ENCODE measurements at regions not wholly inside any gene's neighbourhood (a gene's known extent, or its start where the extent isn't known, plus 50 kb on each side); places are given as distances from the start of the nearest gene placed in this dataset.

DNA sequence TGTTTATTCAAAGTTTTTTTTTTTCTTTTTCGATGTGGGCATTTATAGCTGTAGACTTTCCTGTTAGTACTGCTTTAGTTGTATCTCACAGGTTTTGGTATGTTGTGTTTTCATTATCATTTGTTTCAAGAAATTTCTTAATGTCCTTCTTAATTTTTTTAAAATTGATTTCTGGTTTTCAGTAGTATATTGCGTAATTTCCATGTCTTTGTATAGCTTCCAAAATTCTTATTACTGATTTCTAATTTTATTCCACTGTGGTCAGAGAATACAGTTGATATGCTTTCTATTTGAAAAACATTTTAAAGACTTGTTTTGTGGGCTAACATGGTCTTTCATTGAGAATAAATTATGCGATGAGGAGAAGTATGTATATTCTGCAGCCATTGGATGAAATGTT is 463.2 kb upstream of the B3GALT2 start:
- ATAC-seq (replicated peaks; ENCODE audit: extremely low read depth, poor library complexity, severe bottlenecking) (no peak), DNase-seq (ENCODE audit: low spot score in 2 of 2) (no peak)
- H3K27me3 Mint-ChIP-seq, result no peaks in the 10 kb centered on the region
- H3K4me3 Mint-ChIP-seq, result no peak overlapping the region
- H3K9me3 Mint-ChIP-seq, result peaks cover 21% of the 10 kb centered on the region
- no peak overlapping the region for H3K27ac Mint-ChIP-seq (ENCODE audit: low read depth)
- H3K4me1 Mint-ChIP-seq, result no peaks in the 10 kb centered on the region
- H3K36me3 Mint-ChIP-seq (ENCODE audit: insufficient read depth), result no peaks in the 10 kb centered on the region

DNA sequence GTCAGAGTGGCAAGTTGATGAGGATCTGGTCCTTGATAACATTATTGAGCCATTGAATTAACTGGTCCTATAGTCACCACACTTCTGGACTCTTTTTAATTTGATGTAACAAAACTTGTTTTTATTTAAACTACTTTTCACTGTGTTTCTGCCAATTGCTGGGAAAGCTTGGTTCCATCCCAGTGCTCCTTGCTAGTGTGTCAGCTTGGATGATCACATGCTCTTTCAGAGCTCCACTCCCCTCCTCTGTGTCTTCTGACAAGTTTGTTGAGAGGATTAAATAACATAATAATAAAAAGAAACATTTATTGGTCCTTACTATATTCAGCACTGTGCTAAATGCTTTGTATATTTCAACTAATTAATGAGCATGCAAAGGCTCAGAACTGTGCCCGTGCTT is 448.5 kb upstream of the B3GALT2 start:
- H3K27ac Mint-ChIP-seq (ENCODE audit: low read depth), result no peak overlapping the region

DNA sequence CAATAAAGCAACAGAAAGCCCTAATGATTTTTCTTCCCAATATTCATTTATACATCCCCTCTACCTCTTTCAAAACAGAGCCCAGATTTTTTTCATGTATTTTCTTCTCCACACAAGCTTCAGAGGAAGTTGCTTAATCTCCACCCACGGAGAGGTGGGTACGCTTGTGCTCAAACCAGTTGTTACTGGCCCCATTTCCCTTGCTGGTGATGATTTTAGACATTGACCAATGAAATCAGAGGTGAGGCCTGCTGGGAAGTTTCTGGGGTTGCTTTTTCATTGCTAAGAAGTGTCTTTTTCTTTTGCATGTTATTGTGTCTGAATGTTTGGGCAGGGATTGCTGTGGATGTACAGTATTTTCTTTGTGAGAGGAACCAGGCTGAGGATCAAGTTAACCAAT is 448.1 kb upstream of the B3GALT2 start:
- ATAC-seq (replicated peaks; ENCODE audit: extremely low read depth, poor library complexity, severe bottlenecking) (no peak), DNase-seq (ENCODE audit: low spot score in 2 of 2) (no peak)
- Mint-ChIP-seq H3K4me3 (no peak overlapping the region), H3K36me3 (ENCODE audit: insufficient read depth) (no peaks in the 10 kb centered on the region), H3K27me3 (no peaks in the 10 kb centered on the region), H3K9me3 (no peaks in the 10 kb centered on the region), H3K27ac (ENCODE audit: low read depth) (no peak overlapping the region), H3K4me1 (peaks cover 7% of the 10 kb centered on the region)

More for the DNA sequence above, 448.5 kb upstream of the B3GALT2 start:
- ATAC-seq (replicated peaks; ENCODE audit: extremely low read depth, poor library complexity, severe bottlenecking), result no peak
- Mint-ChIP-seq H3K27me3 (no peaks in the 10 kb centered on the region), H3K9me3 (no peaks in the 10 kb centered on the region), H3K4me1 (peaks cover 7% of the 10 kb centered on the region), H3K36me3 (ENCODE audit: insufficient read depth) (no peaks in the 10 kb centered on the region), H3K4me3 (no peak overlapping the region)
- DNase-seq (ENCODE audit: low spot score in 2 of 2), result no peak

DNA sequence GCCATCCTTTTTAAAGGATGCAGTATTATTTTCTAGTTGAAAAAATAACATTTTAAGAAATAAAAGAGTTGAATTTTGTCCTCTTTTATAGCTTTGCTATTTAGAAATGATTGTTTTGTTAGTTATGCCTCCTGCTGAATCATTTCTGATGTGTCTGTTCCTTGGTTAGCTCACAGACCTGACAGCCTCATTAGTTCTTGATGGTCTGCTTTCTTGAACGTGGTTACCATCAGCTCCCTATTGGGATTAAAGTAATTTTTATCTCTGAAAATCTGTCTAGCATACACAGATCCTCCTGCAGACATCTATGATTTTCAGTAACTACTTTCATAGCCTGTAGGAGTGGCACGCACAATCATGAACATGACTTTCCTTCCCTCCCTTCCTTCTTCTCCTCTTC is 447.6 kb upstream of the B3GALT2 start:
- Mint-ChIP-seq H3K9me3 (no peaks in the 10 kb centered on the region), H3K36me3 (ENCODE audit: insufficient read depth) (no peaks in the 10 kb centered on the region), H3K4me3 (no peak overlapping the region), H3K27ac (ENCODE audit: low read depth) (no peak overlapping the region), H3K4me1 (peaks cover 7% of the 10 kb centered on the region), H3K27me3 (no peaks in the 10 kb centered on the region)
- DNase-seq (ENCODE audit: low spot score in 2 of 2), result no peak
- no peak for ATAC-seq (replicated peaks; ENCODE audit: extremely low read depth, poor library complexity, severe bottlenecking)

DNA sequence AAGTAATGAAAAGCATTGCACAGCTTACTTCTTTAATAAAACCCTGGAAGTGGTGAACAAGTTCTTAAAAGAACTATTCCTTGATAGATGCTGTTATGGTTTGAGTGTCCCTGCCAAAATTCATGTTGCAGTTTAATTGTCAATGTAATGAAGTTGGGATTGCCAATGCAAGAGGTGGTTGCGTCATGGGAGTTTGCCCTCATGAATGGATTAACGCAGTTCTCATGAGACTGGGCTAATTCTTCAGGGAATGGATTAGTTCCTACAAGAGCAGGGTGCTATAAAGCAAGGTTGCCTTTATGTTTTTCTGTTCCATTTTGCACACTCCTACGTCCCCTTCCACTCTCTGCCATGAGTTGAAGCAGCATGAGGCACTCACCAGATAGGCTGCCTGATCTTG is 446.7 kb upstream of the B3GALT2 start:
- H3K4me3 Mint-ChIP-seq, result no peak overlapping the region
- no peaks in the 10 kb centered on the region for H3K36me3 Mint-ChIP-seq (ENCODE audit: insufficient read depth)
- DNase-seq (ENCODE audit: low spot score in 2 of 2), result no peak
- H3K4me1 Mint-ChIP-seq, result peaks cover 7% of the 10 kb centered on the region
- no peak overlapping the region for H3K27ac Mint-ChIP-seq (ENCODE audit: low read depth)
- H3K27me3 Mint-ChIP-seq, result no peaks in the 10 kb centered on the region
- no peaks in the 10 kb centered on the region for H3K9me3 Mint-ChIP-seq
- ATAC-seq (replicated peaks; ENCODE audit: extremely low read depth, poor library complexity, severe bottlenecking), result no peak

DNA sequence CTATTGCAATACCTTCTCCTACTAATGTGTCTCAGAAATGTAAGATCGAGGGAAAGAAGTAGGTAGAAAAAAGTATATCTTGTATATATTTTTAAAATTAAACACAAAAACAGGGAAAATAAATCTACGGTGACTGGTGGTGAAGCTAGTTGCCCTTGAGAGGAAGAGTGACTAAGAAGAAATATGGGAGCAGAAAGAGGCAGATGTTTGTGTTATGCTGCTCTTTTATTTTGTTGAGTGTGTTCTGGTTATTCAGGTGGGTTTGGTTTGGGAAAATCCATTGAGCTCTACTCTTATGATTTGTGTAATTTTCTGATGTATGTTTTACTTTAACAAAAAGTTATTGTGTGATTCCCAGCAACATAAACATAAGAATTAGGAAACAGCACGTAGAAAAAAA is 444.9 kb upstream of the B3GALT2 start:
- H3K4me3 Mint-ChIP-seq, result no peak overlapping the region
- ATAC-seq (replicated peaks; ENCODE audit: extremely low read depth, poor library complexity, severe bottlenecking) (no peak), DNase-seq (ENCODE audit: low spot score in 2 of 2) (no peak)
- H3K27me3 Mint-ChIP-seq, result no peaks in the 10 kb centered on the region
- no peak overlapping the region for H3K27ac Mint-ChIP-seq (ENCODE audit: low read depth)
- no peaks in the 10 kb centered on the region for H3K36me3 Mint-ChIP-seq (ENCODE audit: insufficient read depth)
- H3K9me3 Mint-ChIP-seq, result no peaks in the 10 kb centered on the region
- peaks cover 7% of the 10 kb centered on the region for H3K4me1 Mint-ChIP-seq

DNA sequence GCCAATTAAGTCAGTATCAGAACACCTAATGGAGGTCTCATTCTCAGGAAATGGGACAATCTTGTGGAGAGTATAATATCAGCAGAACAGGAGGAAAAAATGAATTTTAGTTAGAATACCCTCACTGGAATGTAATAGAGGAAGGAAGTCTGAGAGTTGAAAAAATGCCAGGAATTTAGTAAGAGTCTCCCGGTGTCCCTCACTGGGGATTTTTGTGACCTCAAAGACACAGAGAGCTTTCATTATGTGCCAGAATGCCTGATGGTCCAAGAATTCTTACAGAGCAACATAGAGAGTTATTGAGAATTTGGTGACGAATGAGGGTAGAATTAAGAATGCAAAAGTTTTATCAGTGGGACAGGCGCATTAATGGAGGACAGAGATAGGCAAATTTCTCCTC is 443.5 kb upstream of the B3GALT2 start:
- no peaks in the 10 kb centered on the region for H3K36me3 Mint-ChIP-seq (ENCODE audit: insufficient read depth)
- H3K4me3 Mint-ChIP-seq, result no peak overlapping the region
- ATAC-seq (replicated peaks; ENCODE audit: extremely low read depth, poor library complexity, severe bottlenecking) (no peak), DNase-seq (ENCODE audit: low spot score in 2 of 2) (no peak)
- no peaks in the 10 kb centered on the region for H3K9me3 Mint-ChIP-seq
- H3K27me3 Mint-ChIP-seq, result no peaks in the 10 kb centered on the region
- no peak overlapping the region for H3K27ac Mint-ChIP-seq (ENCODE audit: low read depth)
- peaks cover 7% of the 10 kb centered on the region for H3K4me1 Mint-ChIP-seq

DNA sequence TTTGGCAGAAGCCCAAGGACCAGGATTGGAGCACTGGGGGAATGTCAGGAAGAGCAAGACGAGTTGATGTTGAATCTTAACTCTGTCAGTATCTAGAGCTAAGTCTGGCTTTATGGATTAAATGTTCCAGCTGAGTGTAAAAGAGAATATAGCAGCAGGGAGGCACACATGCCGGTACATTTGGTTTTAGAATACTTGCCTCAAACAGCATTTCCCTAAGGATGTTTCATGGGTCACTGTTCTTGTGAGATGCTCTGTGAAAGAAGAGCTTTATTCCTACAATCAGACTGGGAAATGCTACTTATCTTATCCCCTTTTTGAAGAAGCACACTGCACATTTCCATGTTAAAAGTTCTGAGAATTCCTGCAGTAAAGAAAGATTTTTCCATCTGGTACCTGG is 440.3 kb upstream of the B3GALT2 start:
- no peaks in the 10 kb centered on the region for H3K36me3 Mint-ChIP-seq (ENCODE audit: insufficient read depth)
- no peaks in the 10 kb centered on the region for H3K27me3 Mint-ChIP-seq
- no peak overlapping the region for H3K27ac Mint-ChIP-seq (ENCODE audit: low read depth)
- no peaks in the 10 kb centered on the region for H3K9me3 Mint-ChIP-seq
- ATAC-seq (replicated peaks; ENCODE audit: extremely low read depth, poor library complexity, severe bottlenecking) (no peak), DNase-seq (ENCODE audit: low spot score in 2 of 2) (no peak)
- no peak overlapping the region for H3K4me3 Mint-ChIP-seq
- H3K4me1 Mint-ChIP-seq, result no peaks in the 10 kb centered on the region

DNA sequence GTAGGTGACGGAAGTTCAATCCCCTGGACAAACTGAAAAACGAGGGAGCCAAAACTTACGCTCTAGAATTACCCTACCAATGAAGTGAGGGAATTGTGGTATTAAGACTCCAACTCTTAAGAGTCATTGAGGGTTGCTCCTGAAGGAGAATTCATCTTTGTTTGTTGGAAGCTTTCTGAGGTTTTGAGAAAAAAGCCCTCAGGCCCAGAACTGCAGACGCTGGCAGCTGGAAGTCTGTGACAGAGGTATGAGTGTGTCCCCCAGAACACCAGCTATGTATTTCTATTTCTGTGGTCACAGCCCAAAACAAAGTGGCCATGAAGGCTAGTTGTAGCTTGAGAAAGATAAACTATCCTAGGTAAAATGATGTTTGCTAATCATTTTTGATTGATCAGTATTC is 438.8 kb upstream of the B3GALT2 start:
- no peak overlapping the region for H3K27ac Mint-ChIP-seq (ENCODE audit: low read depth)

DNA sequence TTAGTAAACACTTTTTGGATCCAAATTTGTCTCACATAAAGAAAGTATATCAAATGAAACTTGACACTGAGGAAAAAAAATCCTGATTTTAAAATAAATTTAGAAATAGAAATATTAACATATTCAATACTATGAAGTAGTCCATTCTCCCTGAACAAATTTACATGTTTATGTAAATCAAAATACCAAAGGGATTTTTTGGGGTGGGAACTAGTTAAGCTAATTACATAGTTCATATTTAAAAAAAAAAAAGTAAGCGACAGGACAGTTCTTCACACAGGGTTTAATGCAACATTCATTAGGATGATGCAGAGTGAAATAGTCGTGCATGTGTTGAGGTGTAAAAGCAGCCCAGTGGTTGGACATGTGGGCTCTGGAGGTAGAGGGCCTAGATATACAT is 433.5 kb upstream of the B3GALT2 start:
- Mint-ChIP-seq H3K4me3 (no peak overlapping the region), H3K27ac (ENCODE audit: low read depth) (no peak overlapping the region), H3K4me1 (no peaks in the 10 kb centered on the region), H3K9me3 (no peaks in the 10 kb centered on the region), H3K27me3 (no peaks in the 10 kb centered on the region), H3K36me3 (ENCODE audit: insufficient read depth) (no peaks in the 10 kb centered on the region)
- ATAC-seq (replicated peaks; ENCODE audit: extremely low read depth, poor library complexity, severe bottlenecking) (no peak), DNase-seq (ENCODE audit: low spot score in 2 of 2) (no peak)

More for the DNA sequence above, 438.8 kb upstream of the B3GALT2 start:
- H3K27me3 Mint-ChIP-seq, result no peaks in the 10 kb centered on the region
- DNase-seq (ENCODE audit: low spot score in 2 of 2) (no peak), ATAC-seq (replicated peaks; ENCODE audit: extremely low read depth, poor library complexity, severe bottlenecking) (no peak)
- no peaks in the 10 kb centered on the region for H3K4me1 Mint-ChIP-seq
- no peak overlapping the region for H3K4me3 Mint-ChIP-seq
- no peaks in the 10 kb centered on the region for H3K9me3 Mint-ChIP-seq
- no peaks in the 10 kb centered on the region for H3K36me3 Mint-ChIP-seq (ENCODE audit: insufficient read depth)

DNA sequence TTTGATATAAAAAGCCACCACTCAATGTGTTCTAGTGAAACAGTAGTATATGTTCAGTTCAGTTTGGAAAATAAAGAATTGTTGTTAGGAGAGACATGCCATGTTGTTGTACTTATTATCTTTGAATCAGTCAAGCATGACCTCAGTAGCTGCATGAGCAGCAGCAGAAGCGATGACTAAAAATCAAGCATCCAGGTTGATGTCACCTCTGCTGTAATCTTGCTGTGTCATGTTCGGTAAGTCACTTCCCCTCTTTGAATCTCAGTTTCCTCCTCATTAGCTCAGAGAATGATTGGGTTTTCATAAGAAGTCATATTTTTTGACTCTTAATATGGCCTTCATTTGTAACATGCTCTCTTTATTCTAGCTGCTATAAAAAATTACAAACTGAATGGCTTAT is 428.4 kb upstream of the B3GALT2 start:
- Mint-ChIP-seq H3K36me3 (ENCODE audit: insufficient read depth) (no peaks in the 10 kb centered on the region), H3K4me3 (no peak overlapping the region), H3K9me3 (no peaks in the 10 kb centered on the region), H3K27ac (ENCODE audit: low read depth) (no peak overlapping the region), H3K4me1 (no peaks in the 10 kb centered on the region), H3K27me3 (no peaks in the 10 kb centered on the region)
- DNase-seq (ENCODE audit: low spot score in 2 of 2) (no peak), ATAC-seq (replicated peaks; ENCODE audit: extremely low read depth, poor library complexity, severe bottlenecking) (no peak)

DNA sequence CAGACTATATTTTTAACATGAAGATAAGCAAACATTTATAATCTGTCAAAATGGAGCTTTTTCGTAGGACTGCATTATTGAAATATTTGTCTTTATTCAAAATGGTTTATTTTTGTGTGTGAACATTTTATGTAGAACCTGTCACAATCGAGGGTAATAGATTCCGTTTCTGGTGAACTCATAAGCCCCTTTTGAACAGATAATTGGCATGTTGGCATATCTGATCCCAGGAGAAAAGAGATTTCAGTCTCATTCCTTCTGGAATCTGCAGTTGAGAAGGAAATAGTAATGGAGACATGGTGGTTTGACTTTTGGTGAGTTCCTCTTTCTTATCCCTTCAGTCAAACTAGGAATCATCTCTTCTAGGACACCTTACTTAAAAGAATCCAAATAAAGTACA is 427.9 kb upstream of the B3GALT2 start:
- no peak for DNase-seq (ENCODE audit: low spot score in 2 of 2)
- no peak overlapping the region for H3K27ac Mint-ChIP-seq (ENCODE audit: low read depth)
- H3K4me1 Mint-ChIP-seq, result peaks cover under 1% of the 10 kb centered on the region
- ATAC-seq (replicated peaks; ENCODE audit: extremely low read depth, poor library complexity, severe bottlenecking), result no peak
- H3K9me3 Mint-ChIP-seq, result no peaks in the 10 kb centered on the region
- H3K4me3 Mint-ChIP-seq, result no peak overlapping the region
- no peaks in the 10 kb centered on the region for H3K27me3 Mint-ChIP-seq
- no peaks in the 10 kb centered on the region for H3K36me3 Mint-ChIP-seq (ENCODE audit: insufficient read depth)

DNA sequence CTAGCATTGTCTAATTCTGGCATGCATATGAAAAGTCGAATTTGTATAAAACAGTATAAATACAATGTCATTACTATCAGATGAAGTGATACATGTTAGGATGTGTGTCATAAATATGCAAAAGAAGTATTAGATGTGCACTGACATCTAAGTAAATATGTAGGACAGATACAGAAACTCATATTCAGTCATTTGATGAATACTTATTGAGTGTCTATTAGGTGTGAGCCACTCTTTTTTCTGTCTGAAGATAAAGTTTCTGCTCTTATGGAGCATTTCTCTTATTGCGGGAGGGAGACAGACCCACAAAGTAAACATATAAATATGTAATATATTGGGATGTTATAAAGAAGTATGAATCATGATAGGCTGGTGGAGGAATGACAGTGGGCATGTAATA is 426.6 kb upstream of the B3GALT2 start:
- no peaks in the 10 kb centered on the region for H3K9me3 Mint-ChIP-seq
- peaks cover 5% of the 10 kb centered on the region for H3K4me1 Mint-ChIP-seq
- no peaks in the 10 kb centered on the region for H3K36me3 Mint-ChIP-seq (ENCODE audit: insufficient read depth)
- no peak overlapping the region for H3K27ac Mint-ChIP-seq (ENCODE audit: low read depth)
- DNase-seq (ENCODE audit: low spot score in 2 of 2) (no peak), ATAC-seq (replicated peaks; ENCODE audit: extremely low read depth, poor library complexity, severe bottlenecking) (no peak)
- no peaks in the 10 kb centered on the region for H3K27me3 Mint-ChIP-seq
- H3K4me3 Mint-ChIP-seq, result no peak overlapping the region

DNA sequence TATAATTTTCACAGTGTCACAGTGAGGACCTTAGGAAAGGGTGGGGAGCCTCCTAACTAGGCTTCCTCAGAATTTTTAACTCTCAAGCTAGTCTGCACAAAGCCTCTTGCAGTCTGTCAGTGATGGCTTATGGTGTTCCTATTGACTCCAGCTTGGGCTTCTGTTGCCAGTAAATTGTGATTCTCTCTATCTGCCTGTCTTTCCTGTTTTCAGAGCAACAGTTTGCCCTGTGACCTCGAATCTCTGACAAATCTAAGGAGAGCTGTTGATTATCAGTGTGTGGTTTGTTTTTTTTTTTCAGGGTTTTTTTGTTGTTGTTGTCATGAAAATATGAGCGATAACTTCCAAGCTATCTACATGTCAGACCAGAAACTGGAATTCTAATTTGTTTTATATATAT is 423.2 kb upstream of the B3GALT2 start:
- no peak overlapping the region for H3K4me3 Mint-ChIP-seq
- no peaks in the 10 kb centered on the region for H3K27me3 Mint-ChIP-seq
- H3K36me3 Mint-ChIP-seq (ENCODE audit: insufficient read depth), result no peaks in the 10 kb centered on the region
- H3K4me1 Mint-ChIP-seq, result peaks cover 11% of the 10 kb centered on the region
- ATAC-seq (replicated peaks; ENCODE audit: extremely low read depth, poor library complexity, severe bottlenecking) (no peak), DNase-seq (ENCODE audit: low spot score in 2 of 2) (no peak)
- H3K9me3 Mint-ChIP-seq, result no peaks in the 10 kb centered on the region
- no peak overlapping the region for H3K27ac Mint-ChIP-seq (ENCODE audit: low read depth)
